Glutamatergic neuron (in vitro differentiated cells): ENCODE measurements at regions not wholly inside any gene's neighbourhood (a gene's known extent, or its start where the extent isn't known, plus 50 kb on each side); places are given as distances from the start of the nearest gene placed in this dataset.

Experiments used
- DNase-seq: peaks from one replicate; pipeline ENCODE4 v3.0.0; 2022
- H3K27ac Mint-ChIP-seq: one replicate; pipeline ENCODE4 v1.8.0; 2020; ENCODE audit warnings: mild to moderate bottlenecking, mixed read lengths, inconsistent platforms; ENCODE audit not compliant: unreplicated experiment
- H3K27me3 Mint-ChIP-seq: one replicate; pipeline ENCODE4 v1.8.0; 2020; ENCODE audit warnings: mild to moderate bottlenecking, moderate library complexity, mixed read lengths, inconsistent platforms; ENCODE audit not compliant: unreplicated experiment
- H3K36me3 Mint-ChIP-seq: one replicate; pipeline ENCODE4 v1.8.0; 2020; ENCODE audit warnings: mild to moderate bottlenecking, mixed read lengths, inconsistent platforms; ENCODE audit not compliant: unreplicated experiment
- H3K4me1 Mint-ChIP-seq: one replicate; pipeline ENCODE4 v1.8.0; 2020; ENCODE audit warnings: mild to moderate bottlenecking, low read depth, mixed read lengths, inconsistent platforms; ENCODE audit not compliant: unreplicated experiment
- H3K4me3 Mint-ChIP-seq: one replicate; pipeline ENCODE4 v1.8.0; 2020; ENCODE audit warnings: mild to moderate bottlenecking, mixed read lengths, inconsistent platforms; ENCODE audit not compliant: unreplicated experiment
- H3K9me3 Mint-ChIP-seq: one replicate; pipeline ENCODE4 v1.8.0; 2020; ENCODE audit warnings: mild to moderate bottlenecking, moderate library complexity, mixed read lengths, inconsistent platforms; ENCODE audit not compliant: unreplicated experiment
- CTCF ChIP-seq: fragments of 200-600 bp; sonication (generic); IDR thresholded peaks from one replicate; pipeline ENCODE4 v1.5.0; 2021; ENCODE audit not compliant: partially characterized antibody, unreplicated experiment

DNA sequence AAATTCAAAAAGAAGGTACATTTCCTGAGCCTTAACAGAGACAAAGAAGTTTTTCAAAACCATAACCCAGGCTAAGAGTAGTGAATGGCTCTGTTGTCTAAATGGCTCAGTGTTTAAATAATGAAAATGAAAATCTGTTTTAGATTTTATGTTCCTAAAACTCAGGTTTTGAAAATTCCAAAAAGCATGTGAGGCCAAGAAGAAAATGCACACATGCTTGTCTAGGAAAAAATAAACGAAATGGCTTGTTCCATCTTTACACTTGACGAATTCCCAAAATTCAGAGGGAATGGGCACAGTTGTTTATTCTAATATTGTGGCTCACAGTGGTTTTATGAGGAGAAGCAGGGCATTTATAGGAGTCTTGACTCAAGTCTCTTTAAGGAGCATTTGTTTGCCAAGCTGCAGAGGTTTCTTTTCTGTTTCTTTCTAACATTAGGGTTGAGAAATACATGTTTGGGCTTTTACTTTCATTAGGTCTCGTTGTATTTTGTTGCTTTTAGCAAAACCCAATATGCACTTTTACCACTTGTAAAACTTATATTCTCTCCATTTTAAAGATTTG is 527.6 kb upstream of the ANKRD30A start:
- Mint-ChIP-seq H3K9me3 (peaks cover 2% of the 10 kb centered on the region), H3K27ac (no peak overlapping the region), H3K4me3 (no peak overlapping the region)

DNA sequence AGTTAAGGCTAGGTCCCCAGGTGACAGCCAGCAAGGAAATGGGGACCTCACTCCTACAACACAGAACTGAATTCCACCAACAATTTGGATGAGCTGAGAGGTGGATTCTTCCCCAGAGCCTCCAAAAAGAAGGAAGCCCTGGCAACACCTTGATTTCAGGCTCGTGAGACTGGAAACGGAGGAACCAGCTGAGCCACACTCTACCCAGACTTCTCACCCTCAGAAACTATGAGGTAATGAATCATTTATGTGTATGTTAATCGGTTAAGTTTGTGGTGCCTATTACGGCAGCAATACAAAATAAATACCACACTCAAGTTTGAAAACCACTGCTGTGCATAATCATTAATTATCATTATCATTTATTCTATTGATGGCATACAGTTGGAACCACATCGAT is 532.4 kb upstream of the ANKRD30A start:
- Mint-ChIP-seq H3K27ac (no peak overlapping the region), H3K36me3 (no peaks in the 10 kb centered on the region), H3K27me3 (no peaks in the 10 kb centered on the region)

More for the DNA sequence above, 527.6 kb upstream of the ANKRD30A start:
- Mint-ChIP-seq H3K27me3 (no peaks in the 10 kb centered on the region), H3K4me1 (no peaks in the 10 kb centered on the region), H3K36me3 (no peaks in the 10 kb centered on the region)
- no peak for DNase-seq
- no peak for TF ChIP-seq CTCF

DNA sequence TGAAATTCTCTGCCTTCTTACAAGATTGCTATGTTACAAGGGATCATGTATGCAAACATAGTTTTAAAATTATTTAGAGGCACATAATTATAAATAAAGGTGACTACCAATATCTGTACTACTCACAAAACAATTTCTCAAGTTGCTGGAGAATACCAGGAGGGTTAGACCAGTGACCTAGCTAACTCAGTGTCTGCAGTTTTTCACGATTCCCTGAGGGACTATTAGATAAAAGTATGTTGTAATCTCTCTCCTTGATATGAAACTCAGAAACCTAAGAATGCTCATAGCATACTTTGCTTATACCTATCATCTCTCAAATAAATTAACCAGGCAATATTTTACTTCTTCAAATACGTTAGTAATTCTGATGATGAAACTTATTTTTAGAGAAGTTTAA is 534.0 kb upstream of the ANKRD30A start:
- Mint-ChIP-seq H3K27ac (no peak overlapping the region), H3K9me3 (no peaks in the 10 kb centered on the region), H3K4me1 (no peaks in the 10 kb centered on the region), H3K27me3 (no peaks in the 10 kb centered on the region), H3K4me3 (no peak overlapping the region), H3K36me3 (no peaks in the 10 kb centered on the region)
- no peak for DNase-seq
- TF ChIP-seq CTCF, result no peak

More for the DNA sequence above, 532.4 kb upstream of the ANKRD30A start:
- Mint-ChIP-seq H3K9me3 (no peaks in the 10 kb centered on the region), H3K4me3 (no peak overlapping the region), H3K4me1 (no peaks in the 10 kb centered on the region)
- no peak for TF ChIP-seq CTCF
- DNase-seq, result no peak

DNA sequence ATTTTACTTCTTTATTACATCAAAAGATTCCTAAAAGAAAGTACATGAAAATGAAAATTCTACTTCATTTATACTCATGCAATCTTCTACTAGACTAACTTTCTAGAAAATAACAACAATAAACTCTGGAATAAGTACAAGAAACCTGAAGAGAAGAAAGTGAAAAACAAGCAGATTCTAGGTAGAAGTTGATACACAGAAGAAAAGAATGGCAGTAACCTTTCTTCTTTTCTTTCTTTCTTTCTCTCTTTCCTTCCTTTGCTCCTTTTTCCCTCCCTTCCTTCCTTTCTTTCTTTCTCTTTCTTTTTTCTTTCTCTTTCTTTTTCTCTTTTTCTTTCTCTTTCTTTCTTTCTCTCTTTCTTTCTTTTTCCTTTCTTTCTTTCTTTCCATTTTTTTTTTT is 541.7 kb upstream of the ANKRD30A start:
- TF ChIP-seq CTCF, result no peak
- Mint-ChIP-seq H3K27ac (no peak overlapping the region), H3K4me1 (no peaks in the 10 kb centered on the region), H3K36me3 (no peaks in the 10 kb centered on the region), H3K4me3 (no peak overlapping the region), H3K27me3 (no peaks in the 10 kb centered on the region), H3K9me3 (no peaks in the 10 kb centered on the region)
- DNase-seq, result no peak

GRCh38 chr10:36581237-36581636 is 544.2 kb upstream of the ANKRD30A start:
- H3K36me3 Mint-ChIP-seq, result no peaks in the 10 kb centered on the region
- no peak for DNase-seq
- H3K27ac Mint-ChIP-seq, result no peak overlapping the region
- H3K27me3 Mint-ChIP-seq, result no peaks in the 10 kb centered on the region
- no peak overlapping the region for H3K4me3 Mint-ChIP-seq
- H3K9me3 Mint-ChIP-seq, result no peaks in the 10 kb centered on the region
- no peak for TF ChIP-seq CTCF
- H3K4me1 Mint-ChIP-seq, result no peaks in the 10 kb centered on the region
